ENCODE measurements at regions not wholly inside any gene's neighbourhood (a gene's known extent, or its start where the extent isn't known, plus 50 kb on each side); places are given as distances from the start of the nearest gene placed in this dataset.

DNA sequence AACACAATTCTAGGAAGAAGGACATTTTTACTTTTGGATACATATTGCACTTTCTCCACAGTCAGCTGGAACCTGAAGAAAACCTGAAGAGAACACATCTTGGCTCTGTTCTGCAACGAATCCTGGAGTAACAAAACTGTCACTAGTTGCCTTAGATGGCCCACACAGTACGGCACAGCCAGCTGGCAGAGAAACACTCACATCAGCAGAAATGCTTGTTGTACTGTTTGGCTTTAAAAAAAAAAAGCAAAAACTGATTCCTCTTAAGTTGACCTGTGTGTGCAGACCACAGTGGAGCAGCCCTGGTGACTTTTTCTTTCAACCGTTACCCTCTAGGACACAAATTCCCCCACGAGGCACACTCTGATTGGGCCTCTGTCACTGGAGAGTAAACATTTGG lies 152.3 kb upstream of the TWIST2 start:
- TF ChIP-seq, protein P1, sequence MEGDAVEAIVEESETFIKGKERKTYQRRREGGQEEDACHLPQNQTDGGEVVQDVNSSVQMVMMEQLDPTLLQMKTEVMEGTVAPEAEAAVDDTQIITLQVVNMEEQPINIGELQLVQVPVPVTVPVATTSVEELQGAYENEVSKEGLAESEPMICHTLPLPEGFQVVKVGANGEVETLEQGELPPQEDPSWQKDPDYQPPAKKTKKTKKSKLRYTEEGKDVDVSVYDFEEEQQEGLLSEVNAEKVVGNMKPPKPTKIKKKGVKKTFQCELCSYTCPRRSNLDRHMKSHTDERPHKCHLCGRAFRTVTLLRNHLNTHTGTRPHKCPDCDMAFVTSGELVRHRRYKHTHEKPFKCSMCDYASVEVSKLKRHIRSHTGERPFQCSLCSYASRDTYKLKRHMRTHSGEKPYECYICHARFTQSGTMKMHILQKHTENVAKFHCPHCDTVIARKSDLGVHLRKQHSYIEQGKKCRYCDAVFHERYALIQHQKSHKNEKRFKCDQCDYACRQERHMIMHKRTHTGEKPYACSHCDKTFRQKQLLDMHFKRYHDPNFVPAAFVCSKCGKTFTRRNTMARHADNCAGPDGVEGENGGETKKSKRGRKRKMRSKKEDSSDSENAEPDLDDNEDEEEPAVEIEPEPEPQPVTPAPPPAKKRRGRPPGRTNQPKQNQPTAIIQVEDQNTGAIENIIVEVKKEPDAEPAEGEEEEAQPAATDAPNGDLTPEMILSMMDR (IDR thresholded peaks at IDR 0.05; ENCODE audit: low read length), result no peak
- TF ChIP-seq EZH2 (optimal IDR thresholded peaks at IDR 0.05; ENCODE audit: low read depth, low read length) (no peak), EZH2phosphoT487 (IDR thresholded peaks at IDR 0.05; ENCODE audit: low read length) (no peak)
